Mesothelial cell of epicardium (in vitro differentiated cells): ENCODE measurements at regions not wholly inside any gene's neighbourhood (a gene's known extent, or its start where the extent isn't known, plus 50 kb on each side); places are given as distances from the start of the nearest gene placed in this dataset.

Experiments
- DNase-seq, 2 experiments: peaks; one replicate each; pipeline ENCODE4 v3.0.0; 2021; ENCODE audit warnings: low spot score in 2 of 2; ENCODE audit not compliant: unreplicated experiment in 2 of 2
- H3K27ac Mint-ChIP-seq: 2 replicates; pipeline ENCODE4 v1.8.0; 2021; ENCODE audit warnings: mixed read lengths
- H3K27me3 Mint-ChIP-seq: 2 replicates; pipeline ENCODE4 v1.8.0; 2021; ENCODE audit warnings: low read depth, mixed read lengths
- H3K36me3 Mint-ChIP-seq: 2 replicates; pipeline ENCODE4 v1.8.0; 2021; ENCODE audit warnings: mixed read lengths
- H3K4me1 Mint-ChIP-seq: 2 replicates; pipeline ENCODE4 v1.8.0; 2021; ENCODE audit warnings: mixed read lengths
- H3K4me3 Mint-ChIP-seq: 2 replicates; pipeline ENCODE4 v1.8.0; 2021; ENCODE audit warnings: mild to moderate bottlenecking, moderate library complexity, mixed read lengths
- H3K9me3 Mint-ChIP-seq: 2 replicates; pipeline ENCODE4 v1.8.0; 2021; ENCODE audit warnings: mixed read lengths
- CTCF ChIP-seq: fragments of 200-600 bp; sonication (generic); IDR thresholded peaks from one replicate; pipeline ENCODE4 v1.5.0; 2021; ENCODE audit warnings: antibody characterized with exemption; ENCODE audit not compliant: unreplicated experiment

DNA sequence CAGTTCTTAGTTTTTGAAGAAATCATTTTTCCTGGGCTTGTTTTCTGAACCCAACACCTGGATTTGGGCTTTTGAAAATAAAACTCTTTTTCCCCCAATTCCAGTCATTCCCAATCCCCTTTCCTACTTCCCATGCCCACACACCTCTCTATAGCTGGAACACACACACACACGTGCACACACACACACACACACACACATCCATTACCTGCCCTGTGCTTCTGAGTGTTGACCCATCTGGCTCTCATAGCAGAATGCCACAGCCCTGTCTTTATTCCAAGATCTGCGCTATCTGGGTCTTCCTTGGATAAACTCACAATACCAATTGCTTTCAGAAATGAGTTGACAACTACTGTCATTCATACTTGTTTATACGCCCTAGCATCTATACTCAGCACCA lies 54.9 kb upstream of the C4orf54 start:
- no peak for DNase-seq

DNA sequence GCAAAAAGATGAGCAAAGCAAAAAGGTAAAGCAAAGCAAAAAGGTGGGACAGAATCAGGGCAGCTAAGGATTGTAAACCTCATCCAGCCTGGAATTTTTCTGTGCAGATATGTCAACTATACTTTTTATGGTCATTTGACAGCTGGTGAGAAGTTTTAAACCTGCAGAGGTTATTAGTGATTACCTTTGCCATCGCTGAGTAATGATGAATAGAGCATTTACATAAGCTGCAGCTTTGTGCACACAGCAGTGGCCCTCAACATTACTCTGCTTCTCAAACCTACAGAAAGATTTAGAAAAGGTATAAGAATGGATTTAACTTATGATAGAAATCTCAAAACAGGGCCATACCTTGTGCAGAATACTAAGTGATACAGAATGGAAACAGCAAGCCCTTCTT lies 54.5 kb upstream of the C4orf54 start:
- no peak overlapping the region for H3K4me3 Mint-ChIP-seq
- no peaks in the 10 kb centered on the region for H3K4me1 Mint-ChIP-seq
- no peak overlapping the region for H3K27ac Mint-ChIP-seq
- no peak for DNase-seq
- peaks cover 5% of the 10 kb centered on the region for H3K27me3 Mint-ChIP-seq
- no peak for TF ChIP-seq CTCF
- no peaks in the 10 kb centered on the region for H3K9me3 Mint-ChIP-seq
- H3K36me3 Mint-ChIP-seq: no peaks in the 10 kb centered on the region

More for the DNA sequence above, 54.9 kb upstream of the C4orf54 start:
- Mint-ChIP-seq H3K27me3 (peaks cover 5% of the 10 kb centered on the region), H3K36me3 (no peaks in the 10 kb centered on the region), H3K4me1 (no peaks in the 10 kb centered on the region), H3K9me3 (no peaks in the 10 kb centered on the region), H3K4me3 (no peak overlapping the region), H3K27ac (no peak overlapping the region)
- no peak for TF ChIP-seq CTCF

DNA sequence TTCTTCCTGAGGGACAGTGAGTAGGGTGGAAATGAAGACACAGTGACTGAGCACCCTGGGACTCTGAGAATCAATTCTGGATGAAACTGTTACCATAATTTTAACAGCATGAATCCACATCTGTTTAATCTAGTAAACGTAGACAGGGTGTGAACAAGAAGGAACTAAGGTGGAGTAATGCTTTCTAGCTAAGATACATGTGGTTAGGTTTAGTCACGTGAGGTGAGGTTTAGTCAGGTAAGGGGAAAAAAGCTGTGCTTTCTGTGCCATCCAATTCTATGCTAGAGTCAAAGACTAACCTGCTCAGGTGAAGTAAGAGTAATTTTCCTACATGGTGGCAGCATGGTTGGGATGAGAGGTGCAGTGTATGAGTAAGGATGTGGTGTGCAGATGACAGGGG lies 54.0 kb upstream of the C4orf54 start:
- no peak for DNase-seq
- no peaks in the 10 kb centered on the region for H3K36me3 Mint-ChIP-seq
- H3K4me1 Mint-ChIP-seq: no peaks in the 10 kb centered on the region
- H3K27ac Mint-ChIP-seq: no peak overlapping the region
- TF ChIP-seq CTCF: no peak
- H3K4me3 Mint-ChIP-seq: no peak overlapping the region
- peaks cover 5% of the 10 kb centered on the region for H3K27me3 Mint-ChIP-seq
- no peaks in the 10 kb centered on the region for H3K9me3 Mint-ChIP-seq

DNA sequence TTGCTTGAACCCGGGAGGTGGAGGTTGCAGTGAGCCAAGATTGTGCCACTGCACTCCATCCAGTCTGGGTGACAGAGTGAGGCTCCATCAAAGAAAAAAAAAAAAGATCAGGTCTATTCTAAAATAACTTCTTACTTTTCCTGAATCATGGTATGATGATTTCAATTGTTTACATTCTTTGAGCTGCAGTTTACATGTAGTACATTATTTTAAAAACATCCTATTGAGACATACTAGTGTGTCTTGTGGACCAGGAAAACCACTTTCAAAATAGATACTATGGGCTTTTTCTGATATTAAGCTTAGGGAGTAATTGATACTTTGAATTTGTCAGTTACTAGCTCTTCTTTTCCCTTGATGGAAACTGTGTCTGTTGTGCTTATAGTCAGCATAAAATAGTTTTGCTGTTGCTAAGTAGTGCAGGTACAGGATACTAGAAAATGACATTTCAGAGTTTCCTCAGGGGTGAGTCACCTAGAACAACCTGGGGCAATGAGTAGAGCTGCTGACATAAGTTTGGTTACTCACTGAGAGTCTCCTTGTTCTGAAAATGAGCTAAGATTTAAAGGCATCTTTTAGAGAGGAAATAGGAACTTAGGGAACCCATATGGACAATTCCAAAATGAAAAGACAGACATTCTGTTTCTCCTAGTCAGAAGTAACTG lies 53.2 kb upstream of the C4orf54 start:
- no peak overlapping the region for H3K27ac Mint-ChIP-seq
- H3K4me3 Mint-ChIP-seq: no peak overlapping the region
- no peak for TF ChIP-seq CTCF

DNA sequence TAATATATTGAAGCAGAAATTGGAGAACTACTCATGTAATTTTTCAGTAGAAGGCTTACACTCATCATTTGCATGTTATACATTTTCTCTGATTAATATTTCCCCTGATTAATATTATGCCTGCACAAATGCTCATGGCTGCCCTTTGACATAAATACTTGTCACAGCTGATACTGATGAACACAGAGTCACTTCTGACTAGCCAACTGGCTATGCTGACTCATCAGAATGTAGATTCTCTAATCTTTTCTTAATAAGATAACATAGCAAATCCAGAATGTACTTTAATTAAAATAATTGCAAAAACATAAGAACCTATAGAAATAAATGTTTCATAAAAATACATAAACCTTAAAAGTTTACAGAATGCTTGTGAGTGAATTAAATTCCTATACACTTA lies 52.4 kb upstream of the C4orf54 start:
- H3K4me3 Mint-ChIP-seq: no peak overlapping the region

More for the DNA sequence above, 53.2 kb upstream of the C4orf54 start:
- H3K4me1 Mint-ChIP-seq: no peaks in the 10 kb centered on the region
- H3K36me3 Mint-ChIP-seq: no peaks in the 10 kb centered on the region
- DNase-seq: no peak
- peaks cover 5% of the 10 kb centered on the region for H3K27me3 Mint-ChIP-seq
- no peaks in the 10 kb centered on the region for H3K9me3 Mint-ChIP-seq

More for the DNA sequence above, 52.4 kb upstream of the C4orf54 start:
- Mint-ChIP-seq H3K4me1 (no peaks in the 10 kb centered on the region), H3K27ac (no peak overlapping the region), H3K27me3 (peaks cover 5% of the 10 kb centered on the region), H3K36me3 (no peaks in the 10 kb centered on the region), H3K9me3 (no peaks in the 10 kb centered on the region)
- TF ChIP-seq CTCF: no peak
- DNase-seq: no peak
